Osteocyte (in vitro differentiated cells): ENCODE measurements at regions not wholly inside any gene's neighbourhood (a gene's known extent, or its start where the extent isn't known, plus 50 kb on each side); places are given as distances from the start of the nearest gene placed in this dataset.
"Not testable (repeated sequence)": the region's sequence is repeated elsewhere in the genome, so short reads cannot be mapped to it uniquely, and the experiment has no call there.

Source experiments
- DNase-seq: peaks from one replicate; pipeline ENCODE4 v3.0.0; 2021; ENCODE audit warnings: mixed read lengths; ENCODE audit not compliant: unreplicated experiment; ENCODE audit errors: extremely low spot score
- H3K27ac Mint-ChIP-seq: one replicate; pipeline ENCODE4 v1.8.0; 2021; ENCODE audit warnings: mild to moderate bottlenecking, mixed read lengths; ENCODE audit not compliant: unreplicated experiment
- H3K27me3 Mint-ChIP-seq: one replicate; pipeline ENCODE4 v1.8.0; 2021; ENCODE audit warnings: mixed read lengths; ENCODE audit not compliant: unreplicated experiment
- H3K36me3 Mint-ChIP-seq: one replicate; pipeline ENCODE4 v1.8.0; 2021; ENCODE audit warnings: mixed read lengths; ENCODE audit not compliant: unreplicated experiment
- H3K4me1 Mint-ChIP-seq: one replicate; pipeline ENCODE4 v1.8.0; 2021; ENCODE audit warnings: mixed read lengths; ENCODE audit not compliant: unreplicated experiment
- H3K4me3 Mint-ChIP-seq: one replicate; pipeline ENCODE4 v1.8.0; 2021; ENCODE audit warnings: mild to moderate bottlenecking, moderate library complexity, mixed read lengths; ENCODE audit not compliant: unreplicated experiment
- H3K9me3 Mint-ChIP-seq: one replicate; pipeline ENCODE4 v1.8.0; 2021; ENCODE audit warnings: mixed read lengths; ENCODE audit not compliant: unreplicated experiment
- CTCF ChIP-seq: fragments of 200-600 bp; sonication (generic); IDR thresholded peaks from 2 replicates; pipeline ENCODE4 v1.5.0; 2021; ENCODE audit warnings: antibody characterized with exemption, mild to moderate bottlenecking, moderate library complexity

- Mint-ChIP-seq H3K4me3 (no peak overlapping the region), H3K27me3 (no peaks in the 10 kb centered on the region), H3K9me3 (peaks cover 9% of the 10 kb centered on the region)
These were observed 644.4 kb upstream of the MDGA2 start for GRCh38 chr14:48319823-48320222.

GRCh38 chr14:48304729-48305128 is 629.3 kb upstream of the MDGA2 start:
- Mint-ChIP-seq H3K4me1 (no peaks in the 10 kb centered on the region), H3K36me3 (no peaks in the 10 kb centered on the region), H3K4me3 (no peak overlapping the region), H3K27ac (no peak overlapping the region), H3K27me3 (no peaks in the 10 kb centered on the region), H3K9me3 (no peaks in the 10 kb centered on the region)
- DNase-seq = no peak
- TF ChIP-seq CTCF = no peak

More at GRCh38 chr14:48319823-48320222, 644.4 kb upstream of the MDGA2 start:
- Mint-ChIP-seq H3K27ac (no peak overlapping the region), H3K36me3 (no peaks in the 10 kb centered on the region), H3K4me1 (no peaks in the 10 kb centered on the region)
- no peak for TF ChIP-seq CTCF
- no peak for DNase-seq

DNA sequence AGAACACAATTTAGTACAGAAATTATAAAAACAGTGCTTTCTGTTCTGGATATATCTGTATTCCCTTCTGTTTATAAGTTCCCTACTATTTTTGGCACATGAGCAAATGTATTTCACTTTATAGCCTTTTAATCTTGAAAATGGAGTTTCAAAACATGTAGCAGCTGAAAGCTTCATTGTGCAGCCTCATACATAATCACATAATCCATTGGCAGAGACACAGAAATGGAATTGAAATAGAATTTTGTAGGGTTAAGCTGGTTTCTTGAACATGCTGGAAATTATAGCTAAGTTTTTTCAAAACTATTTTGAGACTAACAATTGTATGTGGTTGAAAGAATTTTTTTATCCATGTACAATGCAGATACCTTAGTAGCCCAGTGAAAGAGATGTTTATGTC is 614.3 kb upstream of the MDGA2 start:
- DNase-seq = no peak
- H3K4me3 Mint-ChIP-seq = no peak overlapping the region
- H3K27ac Mint-ChIP-seq = no peak overlapping the region
- H3K4me1 Mint-ChIP-seq = no peaks in the 10 kb centered on the region
- no peaks in the 10 kb centered on the region for H3K36me3 Mint-ChIP-seq
- no peak for TF ChIP-seq CTCF
- H3K9me3 Mint-ChIP-seq = peaks cover 9% of the 10 kb centered on the region
- H3K27me3 Mint-ChIP-seq = no peaks in the 10 kb centered on the region

DNA sequence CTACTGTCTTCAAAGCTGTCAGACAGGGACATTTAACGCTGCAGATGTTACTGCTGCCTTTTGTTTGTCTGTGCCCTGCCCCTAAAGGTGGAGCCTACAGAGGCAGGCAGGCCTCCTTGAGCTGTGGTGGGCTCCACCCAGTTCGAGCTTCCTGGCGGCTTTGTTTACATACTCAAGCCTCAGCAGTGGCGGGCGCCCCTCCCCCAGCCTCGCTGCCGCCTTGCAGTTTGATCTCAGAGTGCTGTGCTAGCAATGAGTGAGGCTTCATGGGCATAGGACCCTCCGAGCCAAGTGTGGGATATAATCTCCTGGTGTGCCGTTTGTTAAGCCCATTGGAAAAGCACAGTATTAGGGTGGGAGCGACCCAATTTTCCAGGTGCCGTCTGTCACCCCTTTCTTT is 609.8 kb upstream of the MDGA2 start:
- DNase-seq, H3K4me3 Mint-ChIP-seq, H3K4me1 Mint-ChIP-seq, H3K36me3 Mint-ChIP-seq, H3K27ac Mint-ChIP-seq, H3K27me3 Mint-ChIP-seq: not testable (repeated sequence)
- peaks cover 16% of the 10 kb centered on the region for H3K9me3 Mint-ChIP-seq

- TF ChIP-seq CTCF = no peak
- Mint-ChIP-seq H3K4me1 (no peaks in the 10 kb centered on the region), H3K4me3 (no peak overlapping the region), H3K36me3 (no peaks in the 10 kb centered on the region), H3K27me3 (no peaks in the 10 kb centered on the region), H3K27ac (no peak overlapping the region), H3K9me3 (peaks cover 11% of the 10 kb centered on the region)
- no peak for DNase-seq
These were observed 599.9 kb upstream of the MDGA2 start for GRCh38 chr14:48275301-48275700.

- Mint-ChIP-seq H3K4me3 (no peak overlapping the region), H3K4me1 (no peaks in the 10 kb centered on the region)
These were observed 599.4 kb upstream of the MDGA2 start for GRCh38 chr14:48274826-48275225.

GRCh38 chr14:48267926-48268325 is 592.5 kb upstream of the MDGA2 start:
- H3K4me3 Mint-ChIP-seq, H3K27me3 Mint-ChIP-seq, H3K4me1 Mint-ChIP-seq, H3K27ac Mint-ChIP-seq, DNase-seq, H3K36me3 Mint-ChIP-seq, H3K9me3 Mint-ChIP-seq: not testable (repeated sequence)

More at GRCh38 chr14:48274826-48275225, 599.4 kb upstream of the MDGA2 start:
- no peak for DNase-seq
- Mint-ChIP-seq H3K27ac (no peak overlapping the region), H3K27me3 (no peaks in the 10 kb centered on the region), H3K36me3 (no peaks in the 10 kb centered on the region), H3K9me3 (peaks cover 11% of the 10 kb centered on the region)
- TF ChIP-seq CTCF = no peak

- not testable (repeated sequence) for H3K4me1 Mint-ChIP-seq, DNase-seq, H3K4me3 Mint-ChIP-seq, H3K9me3 Mint-ChIP-seq, H3K27me3 Mint-ChIP-seq, H3K36me3 Mint-ChIP-seq, H3K27ac Mint-ChIP-seq
These were observed 590.8 kb upstream of the MDGA2 start for GRCh38 chr14:48266201-48266600.
